ENCODE measurements at regions not wholly inside any gene's neighbourhood (a gene's known extent, or its start where the extent isn't known, plus 50 kb on each side); places are given as distances from the start of the nearest gene placed in this dataset.
"Not testable (repeated sequence)": the region's sequence is repeated elsewhere in the genome, so short reads cannot be mapped to it uniquely, and the experiment has no call there.

- DNase-seq, result no peak
Observed at GRCh38 chr5:15333091-15333490, 166.9 kb upstream of the FBXL7 start.

DNA sequence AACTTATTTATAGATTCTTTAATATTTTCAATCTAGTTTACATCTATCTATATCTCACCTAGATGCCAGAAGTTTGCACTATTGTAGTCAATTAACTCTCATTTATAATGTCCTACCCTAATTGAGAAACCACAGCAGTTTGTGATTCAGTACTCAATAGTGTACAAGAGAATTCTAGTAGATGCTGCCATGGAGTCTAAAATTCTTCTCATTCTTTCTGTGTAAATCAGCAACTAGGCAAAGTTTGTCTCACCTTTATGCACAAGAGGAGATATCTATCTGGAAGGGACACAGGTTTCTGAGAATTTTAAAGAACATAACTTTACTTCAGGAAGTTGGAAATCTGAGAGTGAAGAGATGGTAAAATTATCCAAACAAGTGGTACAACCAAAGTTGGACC lies 173.0 kb upstream of the FBXL7 start:
- no peak for DNase-seq

GRCh38 chr5:15326471-15326870 lies 173.5 kb upstream of the FBXL7 start:
- no peak for DNase-seq

DNA sequence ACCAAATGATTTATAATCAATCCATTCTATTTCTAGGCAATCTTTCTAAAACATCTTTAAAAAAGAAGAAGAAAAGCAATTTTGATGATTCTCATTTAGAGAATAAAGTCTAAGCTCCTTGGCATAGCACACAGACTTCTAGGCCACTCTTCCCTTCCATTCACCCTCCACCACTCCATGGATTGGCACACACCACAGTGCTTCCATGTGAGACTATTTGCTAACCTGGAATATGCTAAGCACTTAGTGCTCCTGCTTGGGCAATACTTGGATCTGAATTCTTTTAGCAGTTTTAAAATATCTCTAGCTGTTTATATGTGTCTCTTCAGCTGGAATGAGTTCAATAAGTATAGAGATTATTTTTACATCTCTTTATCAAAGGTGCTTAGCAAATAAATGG lies 177.6 kb upstream of the FBXL7 start:
- DNase-seq, result no peak

- DNase-seq, result no peak
Observed at GRCh38 chr5:15321776-15322175, 178.2 kb upstream of the FBXL7 start.

- DNase-seq, result no peak
Observed at GRCh38 chr5:15320871-15321270, 179.1 kb upstream of the FBXL7 start.

GRCh38 chr5:15304914-15305834 lies 194.8 kb upstream of the FBXL7 start:
- DNase-seq, result no peak

DNA sequence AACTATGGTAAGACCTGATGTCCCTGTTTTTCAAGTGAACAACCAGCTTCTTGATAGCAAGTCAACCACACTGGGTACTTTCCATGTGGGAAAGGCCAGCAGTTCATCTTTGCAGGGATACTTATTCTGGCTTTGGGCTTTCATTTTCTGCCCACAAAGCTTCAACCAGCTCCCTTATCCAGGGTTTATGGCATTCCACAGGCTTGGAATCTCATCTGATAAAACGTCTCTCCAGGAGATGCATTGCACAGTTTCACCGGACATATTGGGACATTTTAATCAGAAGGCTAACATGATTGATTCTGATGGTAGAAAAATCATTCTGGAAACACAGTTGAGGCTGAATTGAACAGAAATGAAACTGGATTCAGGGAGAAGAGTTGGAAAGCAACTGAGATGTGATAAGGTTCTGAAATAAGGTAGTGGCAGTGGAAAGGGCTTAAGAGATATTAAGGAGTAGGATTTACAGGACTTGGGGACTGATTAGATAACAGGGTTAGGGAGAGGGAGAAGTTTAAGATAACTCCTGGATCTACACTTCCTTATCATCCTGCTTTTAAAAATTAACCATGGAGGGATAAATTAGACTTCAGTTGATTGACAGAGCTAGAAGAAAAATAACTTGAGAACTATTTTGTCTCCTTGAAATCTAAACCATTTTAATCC lies 195.8 kb upstream of the FBXL7 start:
- DNase-seq, result no peak

DNA sequence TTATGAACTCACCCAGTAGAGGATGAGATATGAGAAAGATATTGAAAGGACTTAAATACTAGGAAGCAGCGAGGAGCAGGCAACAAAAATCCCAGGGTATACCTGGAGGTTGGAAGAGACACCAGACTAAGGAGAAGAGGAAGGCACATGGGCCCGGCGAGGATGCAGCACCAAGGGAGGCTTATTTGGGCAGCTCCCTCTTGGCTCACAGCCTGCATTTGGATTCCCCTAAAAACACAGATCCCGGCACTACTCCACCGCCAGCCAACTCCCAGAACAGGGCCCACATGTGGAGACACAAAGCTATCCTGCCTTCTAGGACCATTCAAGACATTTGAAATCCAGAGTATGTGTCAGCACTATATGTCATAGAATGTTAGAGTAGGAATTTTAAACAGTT lies 199.8 kb upstream of the FBXL7 start:
- no peak for DNase-seq

DNA sequence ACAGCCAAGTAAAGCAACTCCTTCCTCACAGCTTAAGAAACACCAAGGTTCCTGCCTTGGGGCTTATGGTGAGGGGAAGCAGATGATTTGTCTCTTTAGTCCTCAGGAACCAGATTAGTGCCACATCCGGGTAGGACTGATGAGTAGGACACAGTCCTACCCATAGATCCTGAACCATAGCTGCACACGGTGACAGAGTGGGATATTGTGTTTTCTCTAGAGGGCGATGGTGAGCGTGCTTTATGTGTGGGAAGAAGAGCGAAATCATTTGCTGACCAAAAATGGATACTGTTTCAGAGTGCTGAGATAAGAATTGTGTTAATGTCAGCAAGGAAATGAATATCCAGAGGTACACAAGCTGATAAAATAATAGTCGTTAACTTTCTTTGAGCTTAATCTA lies 209.0 kb upstream of the FBXL7 start:
- DNase-seq, result no peak

- DNase-seq, result no peak
Observed at GRCh38 chr5:15286650-15287049, 213.3 kb upstream of the FBXL7 start.

- no peak for DNase-seq
Observed at GRCh38 chr5:15285901-15286583, 213.9 kb upstream of the FBXL7 start.

- no peak for DNase-seq
Observed at GRCh38 chr5:15284706-15285105, 215.3 kb upstream of the FBXL7 start.

- no peak for DNase-seq
Observed at GRCh38 chr5:15283076-15283475, 216.9 kb upstream of the FBXL7 start.

- no peak for DNase-seq
Observed at GRCh38 chr5:15282611-15283010, 217.4 kb upstream of the FBXL7 start.

GRCh38 chr5:15271596-15271995 lies 228.4 kb upstream of the FBXL7 start:
- DNase-seq, result not testable (repeated sequence)

DNA sequence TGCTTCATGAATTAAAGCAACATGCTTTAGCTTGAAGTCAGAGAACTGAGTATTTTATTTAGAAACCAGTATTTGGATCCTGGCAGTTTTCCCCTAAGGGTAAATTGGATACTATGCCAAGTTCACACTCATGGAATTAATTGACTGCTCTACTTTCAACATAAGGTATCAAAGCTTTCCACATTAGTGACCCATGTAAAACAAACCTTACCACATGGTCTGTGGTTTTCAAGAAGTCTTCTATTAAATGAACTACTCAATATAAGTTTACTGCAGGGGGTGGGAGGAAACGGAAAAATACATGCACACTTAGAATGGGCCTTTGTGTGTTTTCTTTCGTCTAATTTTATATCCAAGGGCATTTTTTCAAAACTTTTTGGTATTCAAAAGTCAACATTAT lies 232.0 kb upstream of the FBXL7 start:
- DNase-seq, result no peak

- no peak for DNase-seq
Observed at GRCh38 chr5:15266841-15267240, 233.1 kb upstream of the FBXL7 start.

DNA sequence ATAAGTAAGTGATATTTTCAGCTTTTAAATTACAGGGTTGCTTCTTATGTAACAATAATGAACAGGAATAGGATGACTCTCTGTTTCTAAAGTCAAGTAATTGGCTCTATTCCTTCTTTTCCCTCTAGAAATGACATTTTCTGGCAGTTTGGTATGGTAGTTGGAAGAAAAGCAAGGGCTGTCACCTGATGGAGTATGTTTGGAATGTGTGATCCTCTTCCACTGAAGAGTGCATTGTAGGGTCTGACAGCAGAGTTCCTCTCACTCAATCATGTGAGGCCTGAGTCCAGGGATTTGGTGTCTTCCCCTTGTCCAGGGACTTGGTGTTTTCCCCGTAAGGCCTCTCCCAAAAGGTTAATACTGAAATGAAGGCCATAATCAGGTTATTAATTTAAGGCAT lies 233.8 kb upstream of the FBXL7 start:
- no peak for DNase-seq

- DNase-seq, result no peak
Observed at GRCh38 chr5:15263942-15264341, 236.0 kb upstream of the FBXL7 start.

DNA sequence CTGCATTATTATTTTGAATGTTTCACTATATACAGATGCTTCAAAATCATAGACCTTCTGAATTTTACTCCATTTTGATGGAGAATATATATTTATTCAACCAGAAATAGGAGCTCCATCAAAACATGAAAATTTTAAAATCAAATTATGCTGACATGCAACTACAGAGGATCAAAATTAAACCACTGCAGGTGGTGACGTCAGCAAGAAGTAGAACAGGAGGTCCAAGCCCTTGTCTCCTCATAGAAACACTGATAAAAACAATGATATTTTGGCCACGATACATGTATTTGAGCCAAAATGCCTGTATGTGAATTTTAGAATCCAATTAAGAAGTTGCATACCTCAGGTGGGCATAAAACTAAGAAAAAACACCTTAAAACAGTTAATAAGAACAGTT lies 236.6 kb upstream of the FBXL7 start:
- no peak for DNase-seq

DNA sequence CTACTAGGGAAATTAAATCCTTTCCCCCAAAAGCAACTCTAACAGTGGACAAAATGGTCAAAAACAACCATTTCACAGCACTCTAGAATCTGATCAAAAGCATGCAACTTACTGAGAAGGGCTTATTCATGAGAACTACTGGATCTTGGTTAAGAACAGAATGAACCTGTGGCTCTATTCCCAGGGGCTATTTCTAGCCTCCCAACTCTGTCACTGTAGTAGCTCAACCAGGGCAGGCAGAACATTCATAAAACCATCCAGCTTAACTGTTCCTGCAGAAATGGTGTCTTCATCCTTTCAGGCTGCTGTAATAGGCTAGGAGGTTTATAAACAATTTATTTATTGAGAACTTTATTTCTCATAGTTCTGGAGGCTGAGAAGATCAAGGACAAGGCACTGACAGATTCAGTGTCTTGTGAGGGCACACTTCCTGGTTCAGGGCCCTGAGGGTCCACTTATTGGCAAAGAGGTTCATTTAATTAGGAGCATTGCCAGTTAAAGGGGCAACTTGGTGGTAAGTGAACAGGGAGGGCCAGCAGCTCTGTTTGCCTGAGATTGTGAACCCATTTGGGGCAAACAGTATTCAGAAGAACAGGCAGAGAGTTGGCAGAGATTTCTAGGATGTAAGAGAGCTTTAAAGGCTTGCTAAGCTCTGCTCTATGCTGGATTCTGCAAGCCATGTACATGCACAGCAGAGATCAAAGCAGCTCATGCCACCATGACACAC lies 238.5 kb upstream of the FBXL7 start:
- DNase-seq, result no peak
